ENCODE measurements at regions not wholly inside any gene's neighbourhood (a gene's known extent, or its start where the extent isn't known, plus 50 kb on each side); places are given as distances from the start of the nearest gene placed in this dataset.

- no peak overlapping the region for H3K9ac ChIP-seq (replicated peaks; ENCODE audit: extremely low read depth, insufficient read depth, low read length)
- ChIA-PET POLR2A (no interaction called here), CTCF (no interaction called here)
- H3K4me1 ChIP-seq (ENCODE audit: control insufficient read depth, extremely low read depth, insufficient read depth, low read length) = no peaks in the 10 kb centered on the region
- peaks cover 2% of the 10 kb centered on the region for H3K9me3 ChIP-seq (replicated peaks; ENCODE audit: control insufficient read depth, insufficient read depth, low read length)
- H3K36me3 ChIP-seq (ENCODE audit: control insufficient read depth in 2 of 2, extremely low read depth in 1 of 2, insufficient read depth in 2 of 2, low read length in 2 of 2) = no peaks in the 10 kb centered on the region
- DNase-seq (ENCODE audit: low read depth, low spot score) (no peak), FAIRE-seq (no peak)
- intact Hi-C loops (cut with micrococcal nuclease) = no loop called here
- no peak overlapping the region for H2AFZ ChIP-seq (ENCODE audit: low read depth, low read length)
- H3K4me3 ChIP-seq (replicated peaks in 1 of 3; ENCODE audit: insufficient read depth in 1 of 3, low read depth in 1 of 3, low read length in 3 of 3) = no peak overlapping the region
- H3K4me2 ChIP-seq (ENCODE audit: insufficient read depth, low read length) = no peak overlapping the region
- no peaks in the 10 kb centered on the region for H3K79me2 ChIP-seq (ENCODE audit: control insufficient read depth, insufficient read depth, low read length)
- no peaks in the 10 kb centered on the region for H3K27me3 ChIP-seq (ENCODE audit: control insufficient read depth in 2 of 2, insufficient read depth in 2 of 2, low read length in 2 of 2)
- no peak overlapping the region for H3K27ac ChIP-seq (ENCODE audit: insufficient read depth, low read depth, low read length)
- no peaks in the 10 kb centered on the region for H3K9me1 ChIP-seq (replicated peaks; ENCODE audit: control insufficient read depth, extremely low read depth, insufficient read depth, low read length)
- H4K20me1 ChIP-seq (replicated peaks; ENCODE audit: control insufficient read depth, extremely low read depth, insufficient read depth, low read length) = no peaks in the 10 kb centered on the region
- dilution Hi-C loops (cut with MboI; ENCODE audit: extremely low pct_ligation_motif_present, low sequenced_read_pairs) = no loop called here
- no TSS peak for BruUV-seq (replicated peaks)
- TF ChIP-seq GATA2 (IDR thresholded peaks at IDR 0.05; ENCODE audit: insufficient read depth, insufficient read length, low read depth, low read length) (no peak), MYC (IDR thresholded peaks at IDR 0.05; ENCODE audit: low read depth, low read length) (no peak), MAX (IDR thresholded peaks at IDR 0.05; ENCODE audit: insufficient read depth, insufficient read length) (no peak), POLR2A (IDR thresholded peaks at IDR 0.05; ENCODE audit: low read depth, low read length) (no peak), EZH2 (IDR thresholded peaks at IDR 0.05; ENCODE audit: borderline replicate concordance, low read depth, low read length, severe bottlenecking) (no peak), JUN (IDR thresholded peaks at IDR 0.05; ENCODE audit: borderline replicate concordance, insufficient read depth, insufficient read length, low read depth) (no peak), CTCF (IDR thresholded peaks at IDR 0.05; ENCODE audit: extremely low read depth in 1 of 2, insufficient read depth in 1 of 2, low read depth in 1 of 2, low read length in 2 of 2) (no peak), FOS (IDR thresholded peaks at IDR 0.05; ENCODE audit: borderline replicate concordance, insufficient read depth, low read length) (no peak), POLR2AphosphoS5 (IDR thresholded peaks at IDR 0.05; ENCODE audit: insufficient read depth, low read depth, low read length) (no peak)
These were observed 243.2 kb upstream of the SUCLG2 start for GRCh38 chr3:67897351-67898336.

All from endothelial cell of umbilical vein (primary cell).